Ovary (tissue), 3 donors: ENCODE measurements at regions not wholly inside any gene's neighbourhood (a gene's known extent, or its start where the extent isn't known, plus 50 kb on each side); places are given as distances from the start of the nearest gene placed in this dataset.

Source experiments
- CTCF ChIP-seq, 3 donors: fragments of 450-650 bp in 2 of 3; fragments of 200-600 bp in 1 of 3; IDR thresholded peaks; one replicate each; pipeline versions ENCODE4 v1.5.1 to v1.8.0; 2016 to 2022; ENCODE audit warnings: antibody characterized with exemption in 3 of 3, mild to moderate bottlenecking in 1 of 3
- POLR2A ChIP-seq: fragments of 450-650 bp; IDR thresholded peaks from one replicate; pipeline ENCODE4 v1.6.1; 2017; ENCODE audit warnings: antibody characterized with exemption, mild to moderate bottlenecking, moderate library complexity
- donor health status: DM: no; HTN: no; CAD: no.

GRCh38 chrX:40175511-40176350 is 78.0 kb upstream of the BCOR start:
- TF ChIP-seq CTCF (IDR thresholded peaks at IDR 0.05) (no peak), POLR2A (peak; percentile 2)
